Testis (tissue), 2 donors: ENCODE measurements at regions not wholly inside any gene's neighbourhood (a gene's known extent, or its start where the extent isn't known, plus 50 kb on each side); places are given as distances from the start of the nearest gene placed in this dataset.

Experiments
- POLR2A ChIP-seq: fragments of 450-650 bp; IDR thresholded peaks from one replicate; pipeline ENCODE4 v1.6.1; 2017; ENCODE audit warnings: antibody characterized with exemption, mild to moderate bottlenecking, moderate library complexity
- TF ChIP-seq, protein P1 (sequence below), 3 experiments: fragments of 450-650 bp in 2 of 3; fragments of 200-600 bp in 1 of 3; sonication (generic) in 1 of 3; IDR thresholded peaks; one replicate each; pipeline ENCODE4 v1.5.1; 2016 to 2019; ENCODE audit warnings: antibody characterized with exemption in 3 of 3, mild to moderate bottlenecking in 2 of 3, moderate library complexity in 1 of 3

DNA sequence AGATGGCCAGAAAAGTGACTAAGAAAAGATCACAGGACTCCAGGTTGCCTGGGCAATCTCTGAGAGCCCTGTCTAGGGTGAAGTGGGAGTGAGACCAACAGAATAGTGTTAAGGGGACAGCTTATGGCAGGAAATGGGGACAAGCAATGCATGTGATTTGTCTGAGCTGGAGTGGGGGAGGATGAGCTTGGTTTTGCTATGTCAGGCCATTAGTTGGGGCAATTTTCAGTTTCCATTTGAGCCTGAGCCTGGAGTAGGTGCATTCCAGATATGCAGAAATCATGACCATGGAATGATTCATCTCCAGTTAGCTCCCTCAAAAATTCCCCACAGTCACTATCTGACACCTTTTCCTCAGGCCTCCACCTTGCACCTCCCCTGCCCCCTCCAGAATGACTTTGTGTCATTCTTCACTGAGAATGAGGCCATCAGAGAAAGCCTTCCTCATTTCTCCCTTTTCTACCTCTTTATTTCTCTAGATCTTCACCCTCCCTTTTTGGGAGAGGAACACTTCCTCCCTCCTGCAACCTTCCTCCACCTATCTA lies 150.9 kb upstream of the PLEKHG7 start:
- TF ChIP-seq, protein P1, sequence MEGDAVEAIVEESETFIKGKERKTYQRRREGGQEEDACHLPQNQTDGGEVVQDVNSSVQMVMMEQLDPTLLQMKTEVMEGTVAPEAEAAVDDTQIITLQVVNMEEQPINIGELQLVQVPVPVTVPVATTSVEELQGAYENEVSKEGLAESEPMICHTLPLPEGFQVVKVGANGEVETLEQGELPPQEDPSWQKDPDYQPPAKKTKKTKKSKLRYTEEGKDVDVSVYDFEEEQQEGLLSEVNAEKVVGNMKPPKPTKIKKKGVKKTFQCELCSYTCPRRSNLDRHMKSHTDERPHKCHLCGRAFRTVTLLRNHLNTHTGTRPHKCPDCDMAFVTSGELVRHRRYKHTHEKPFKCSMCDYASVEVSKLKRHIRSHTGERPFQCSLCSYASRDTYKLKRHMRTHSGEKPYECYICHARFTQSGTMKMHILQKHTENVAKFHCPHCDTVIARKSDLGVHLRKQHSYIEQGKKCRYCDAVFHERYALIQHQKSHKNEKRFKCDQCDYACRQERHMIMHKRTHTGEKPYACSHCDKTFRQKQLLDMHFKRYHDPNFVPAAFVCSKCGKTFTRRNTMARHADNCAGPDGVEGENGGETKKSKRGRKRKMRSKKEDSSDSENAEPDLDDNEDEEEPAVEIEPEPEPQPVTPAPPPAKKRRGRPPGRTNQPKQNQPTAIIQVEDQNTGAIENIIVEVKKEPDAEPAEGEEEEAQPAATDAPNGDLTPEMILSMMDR (IDR thresholded peaks at IDR 0.05): no peak
- TF ChIP-seq POLR2A: no peak
